BJ (cell line): ENCODE measurements at regions not wholly inside any gene's neighbourhood (a gene's known extent, or its start where the extent isn't known, plus 50 kb on each side); places are given as distances from the start of the nearest gene placed in this dataset.

Experiments used
- CTCF ChIA-PET: fragments of 350-600 bp; formaldehyde crosslinking; extraction: SDS; loops from one replicate; lab custom pipeline; 2021; ENCODE audit warnings: antibody characterized with exemption, inconsistent platforms; lab: Yijun Ruan, JAX
- POLR2A ChIA-PET: fragments of 300-600 bp; sonication (Branson Sonifier 250); formaldehyde crosslinking; extraction: SDS; loops from one replicate; lab custom pipeline; 2021; ENCODE audit warnings: antibody characterized with exemption; lab: Charles Lee
- DNase-seq: peaks from one replicate; pipeline ENCODE4 v3.0.0-alpha.2; 2011; ENCODE audit warnings: low read depth
- H3K27me3 ChIP-seq: 2 replicates; pipeline ENCODE4 v1.6.0; 2011; ENCODE audit warnings: low read length; ENCODE audit not compliant: control insufficient read depth, insufficient read depth
- H3K36me3 ChIP-seq: 2 replicates; pipeline ENCODE4 v1.5.1; 2011; ENCODE audit warnings: low read length; ENCODE audit not compliant: control insufficient read depth, insufficient read depth
- H3K4me3 ChIP-seq: 2 replicates; pipeline ENCODE4 v1.5.1; 2011; ENCODE audit warnings: low read depth, mild to moderate bottlenecking, control low read depth, low read length
- CTCF ChIP-seq: IDR thresholded peaks from 2 replicates; pipeline ENCODE4 v1.5.1; 2011; ENCODE audit warnings: low read depth, mild to moderate bottlenecking, control low read depth, inconsistent platforms, low read length, moderate library complexity; ENCODE audit not compliant: insufficient read depth

- DNase-seq: no peak
- CTCF ChIA-PET: no interaction called here
- POLR2A ChIA-PET: no interaction called here
- H3K4me3 ChIP-seq: no peak overlapping the region
- H3K36me3 ChIP-seq: no peaks in the 10 kb centered on the region
- H3K27me3 ChIP-seq: no peaks in the 10 kb centered on the region
- TF ChIP-seq CTCF: no peak
Measured at GRCh38 chr4:25592736-25593135, 62.9 kb upstream of the SLC34A2 start.
